ENCODE measurements at regions not wholly inside any gene's neighbourhood (a gene's known extent, or its start where the extent isn't known, plus 50 kb on each side); places are given as distances from the start of the nearest gene placed in this dataset.

- TF ChIP-seq EZH2 (IDR thresholded peaks at IDR 0.05; ENCODE audit: insufficient read depth, low read length) (no peak), CTCF (IDR thresholded peaks at IDR 0.05; ENCODE audit: insufficient read depth, low read depth, low read length) (no peak)
Observed at GRCh38 chr13:71056581-71056980, 810.4 kb downstream of the DACH1 start.

Measured in astrocyte (in vitro differentiated cells and primary cell).